ENCODE measurements at regions not wholly inside any gene's neighbourhood (a gene's known extent, or its start where the extent isn't known, plus 50 kb on each side); places are given as distances from the start of the nearest gene placed in this dataset.
"Not testable (repeated sequence)": the region's sequence is repeated elsewhere in the genome, so short reads cannot be mapped to it uniquely, and the experiment has no call there.

- DNase-seq (ENCODE audit: low read depth in 2 of 2), result no peak
Measured at GRCh38 chr11:44388828-44389657, 79.1 kb upstream of the ALX4 start.

GRCh38 chr11:44389963-44390605 lies 80.1 kb upstream of the ALX4 start:
- DNase-seq (ENCODE audit: low read depth in 2 of 2), result no peak

GRCh38 chr11:44391004-44391403 lies 81.1 kb upstream of the ALX4 start:
- DNase-seq (ENCODE audit: low read depth in 2 of 2), result not testable (repeated sequence)

GRCh38 chr11:44396746-44397145 lies 86.8 kb upstream of the ALX4 start:
- DNase-seq (ENCODE audit: low read depth in 2 of 2), result not testable (repeated sequence)

GRCh38 chr11:44397586-44398178 lies 87.7 kb upstream of the ALX4 start:
- no peak for DNase-seq (ENCODE audit: low read depth in 2 of 2)

GRCh38 chr11:44398266-44399030 lies 88.5 kb upstream of the ALX4 start:
- no peak for DNase-seq (ENCODE audit: low read depth in 2 of 2)

GRCh38 chr11:44399968-44400367 lies 90.0 kb upstream of the ALX4 start:
- DNase-seq (ENCODE audit: low read depth in 2 of 2), result no peak

GRCh38 chr11:44400431-44400830 lies 90.5 kb upstream of the ALX4 start:
- no peak for DNase-seq (ENCODE audit: low read depth in 2 of 2)

GRCh38 chr11:44402466-44403075 lies 92.6 kb upstream of the ALX4 start:
- DNase-seq (ENCODE audit: low read depth in 2 of 2), result no peak

GRCh38 chr11:44403176-44403575 lies 93.2 kb upstream of the ALX4 start:
- DNase-seq (ENCODE audit: low read depth in 2 of 2), result no peak

GRCh38 chr11:44403587-44404273 lies 93.8 kb upstream of the ALX4 start:
- no peak for DNase-seq (ENCODE audit: low read depth in 2 of 2)

- no peak for DNase-seq (ENCODE audit: low read depth in 2 of 2)
Measured at GRCh38 chr11:44404301-44404700, 94.4 kb upstream of the ALX4 start.

GRCh38 chr11:44404736-44405395 lies 94.9 kb upstream of the ALX4 start:
- no peak for DNase-seq (ENCODE audit: low read depth in 2 of 2)

- no peak for DNase-seq (ENCODE audit: low read depth in 2 of 2)
Measured at GRCh38 chr11:44407211-44407996, 97.5 kb upstream of the ALX4 start.

GRCh38 chr11:44408141-44408540 lies 98.2 kb upstream of the ALX4 start:
- no peak for DNase-seq (ENCODE audit: low read depth in 2 of 2)

GRCh38 chr11:44408711-44409470 lies 99.0 kb upstream of the ALX4 start:
- no peak for DNase-seq (ENCODE audit: low read depth in 2 of 2)

- no peak for DNase-seq (ENCODE audit: low read depth in 2 of 2)
Measured at GRCh38 chr11:44409558-44410236, 99.8 kb upstream of the ALX4 start.

GRCh38 chr11:44416776-44417175 lies 106.8 kb upstream of the ALX4 start:
- no peak for DNase-seq (ENCODE audit: low read depth in 2 of 2)
